ENCODE measurements at regions not wholly inside any gene's neighbourhood (a gene's known extent, or its start where the extent isn't known, plus 50 kb on each side); places are given as distances from the start of the nearest gene placed in this dataset.

DNA sequence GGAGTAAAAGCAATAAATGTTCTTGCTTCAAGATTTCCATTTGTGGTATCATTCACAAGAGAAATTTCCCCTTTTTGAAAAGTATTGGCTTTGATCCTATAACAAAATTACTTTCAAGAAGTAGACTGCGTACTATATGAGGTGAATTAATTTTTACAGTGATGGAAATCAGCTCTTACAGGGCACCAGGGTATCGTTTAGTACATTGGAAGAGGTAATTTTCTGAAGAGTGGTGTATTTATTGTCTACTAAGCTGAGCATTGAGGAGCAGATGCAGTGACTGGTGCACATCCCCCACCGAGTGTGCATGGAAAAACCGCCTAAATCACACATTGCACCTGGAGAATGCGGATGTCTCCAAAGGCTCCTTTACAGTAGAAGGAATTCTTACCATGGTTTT is 209.5 kb downstream of the SAMD5 start:
- no peak for DNase-seq

DNA sequence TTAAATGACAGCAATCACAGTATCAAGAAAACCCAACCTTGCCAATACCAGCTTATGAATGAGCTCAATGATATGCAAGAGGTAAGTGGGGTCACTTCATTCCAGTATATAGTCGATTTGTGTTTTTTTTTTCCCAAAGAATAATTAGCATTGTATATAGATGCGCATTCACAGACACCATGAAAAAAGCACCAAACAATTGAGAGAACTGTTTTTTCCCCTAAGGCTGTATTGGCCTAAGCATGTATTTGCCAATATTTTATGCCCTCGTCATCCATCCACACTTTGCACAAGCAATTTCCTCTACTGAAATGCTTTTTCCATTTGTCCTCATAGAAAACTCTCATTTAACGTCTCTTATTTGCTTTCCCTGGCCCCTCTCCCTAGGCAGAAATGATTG is 213.7 kb downstream of the SAMD5 start:
- DNase-seq: no peak

DNA sequence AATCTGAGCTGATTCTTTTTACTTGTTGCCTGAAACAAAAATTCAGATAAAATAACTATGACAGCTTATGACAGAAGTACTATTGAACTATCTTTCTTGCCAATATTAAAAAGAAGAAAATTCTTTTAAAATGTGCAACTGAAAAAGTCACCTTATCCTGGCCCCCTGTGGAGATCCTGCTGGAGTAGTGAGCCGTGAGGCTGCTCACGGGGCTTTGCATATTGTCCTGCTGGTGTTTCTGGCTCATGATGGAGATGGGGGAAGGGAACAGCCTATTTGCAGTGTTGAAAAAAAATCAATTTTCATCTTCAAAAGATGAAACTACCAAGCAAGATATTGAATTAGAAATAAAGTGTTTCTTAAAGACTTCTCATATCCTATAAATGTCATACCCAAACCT is 216.0 kb downstream of the SAMD5 start:
- no peak for DNase-seq

DNA sequence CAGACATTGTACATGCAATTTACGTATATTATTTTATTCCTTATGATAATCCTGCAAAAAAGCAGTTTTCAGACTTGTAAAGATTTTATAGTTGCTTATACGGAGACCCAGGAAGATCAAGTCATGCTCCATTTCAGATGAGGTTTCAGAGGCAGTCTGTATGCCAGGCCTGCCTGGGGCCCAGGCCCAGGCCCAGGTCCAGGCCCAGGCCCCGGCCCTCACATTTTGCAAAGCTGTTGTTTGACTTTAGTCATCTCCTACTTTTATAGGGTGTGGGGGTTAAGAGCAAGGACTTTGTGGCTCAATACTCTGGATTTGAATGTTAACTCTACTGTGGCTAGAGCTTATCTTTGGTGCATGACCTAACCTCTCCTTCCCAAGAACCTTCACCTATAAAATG is 217.9 kb downstream of the SAMD5 start:
- no peak for DNase-seq

DNA sequence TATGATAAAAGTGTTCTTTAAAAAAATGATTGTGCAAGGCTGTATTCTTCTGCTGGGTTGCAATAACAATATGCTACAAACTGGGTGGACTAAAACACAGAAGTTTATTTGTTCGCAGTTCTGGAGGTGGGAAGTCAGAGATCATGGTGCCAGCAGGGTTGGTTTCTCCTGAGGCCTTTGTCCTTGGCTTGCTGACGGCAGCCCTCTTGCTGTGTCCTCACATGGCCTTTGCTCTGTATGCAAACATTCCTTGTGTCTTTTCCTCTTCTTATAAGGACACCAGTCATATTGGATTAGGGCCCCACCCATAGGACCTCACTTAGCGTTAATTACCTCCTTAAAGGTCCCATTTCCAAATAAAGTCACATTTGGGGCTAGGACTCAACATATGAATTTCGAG is 220.4 kb downstream of the SAMD5 start:
- no peak for DNase-seq

DNA sequence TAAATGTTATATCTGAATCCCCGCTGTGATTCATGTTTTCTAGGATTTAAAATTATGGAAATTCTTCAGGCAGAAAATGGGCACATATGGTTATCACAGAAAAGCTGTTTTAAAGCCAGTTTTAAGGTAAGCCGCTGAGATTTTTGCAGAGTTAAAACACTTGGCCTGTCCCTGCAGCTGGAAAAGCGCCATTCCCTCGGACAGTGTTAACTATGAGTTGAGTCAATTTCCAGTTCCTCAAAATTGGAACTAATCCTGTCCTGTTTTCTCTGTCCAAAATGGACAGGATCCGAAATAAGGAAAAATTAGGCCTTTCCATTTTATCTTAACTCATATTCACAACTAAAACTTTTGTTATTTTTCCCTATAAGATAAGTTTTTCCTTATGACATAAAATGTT is 225.2 kb downstream of the SAMD5 start:
- no peak for DNase-seq

DNA sequence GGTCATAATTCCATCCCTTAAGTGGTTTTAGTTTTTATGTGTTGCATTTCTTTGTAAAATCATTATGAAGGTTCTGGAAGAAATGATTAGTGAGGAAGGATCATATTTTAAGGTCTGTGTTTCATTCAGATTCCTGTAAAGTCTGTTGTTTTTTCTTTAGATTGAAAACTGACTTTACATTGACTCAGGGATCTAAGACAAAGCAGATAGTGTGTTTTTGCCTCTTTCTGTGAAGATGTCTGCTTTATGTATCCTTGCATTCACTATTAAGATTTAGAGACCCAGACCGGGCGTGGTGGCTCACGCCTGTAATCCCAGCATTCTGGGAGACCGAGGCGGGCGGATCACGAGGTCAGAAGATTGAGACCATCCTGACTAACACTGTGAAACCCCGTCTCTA is 225.7 kb downstream of the SAMD5 start:
- no peak for DNase-seq

DNA sequence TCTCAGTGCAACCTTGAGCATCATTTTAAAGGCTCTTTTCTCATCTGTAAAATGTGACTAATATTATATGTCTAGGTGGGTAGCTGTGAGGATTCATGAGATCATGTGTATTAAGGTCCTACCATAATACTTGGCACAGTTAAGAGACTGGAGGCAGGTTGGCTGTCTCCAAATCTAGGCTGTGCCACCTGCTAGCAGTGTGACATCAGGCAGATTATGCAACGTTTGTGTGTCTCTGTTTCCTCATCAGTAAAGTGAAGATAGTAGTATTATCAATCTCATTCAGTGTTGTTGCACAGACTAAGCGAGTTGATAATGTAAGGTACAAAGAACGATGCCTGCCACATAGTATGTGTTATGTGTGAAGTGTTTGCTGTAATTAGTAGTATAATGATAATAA is 227.4 kb downstream of the SAMD5 start:
- no peak for DNase-seq

DNA sequence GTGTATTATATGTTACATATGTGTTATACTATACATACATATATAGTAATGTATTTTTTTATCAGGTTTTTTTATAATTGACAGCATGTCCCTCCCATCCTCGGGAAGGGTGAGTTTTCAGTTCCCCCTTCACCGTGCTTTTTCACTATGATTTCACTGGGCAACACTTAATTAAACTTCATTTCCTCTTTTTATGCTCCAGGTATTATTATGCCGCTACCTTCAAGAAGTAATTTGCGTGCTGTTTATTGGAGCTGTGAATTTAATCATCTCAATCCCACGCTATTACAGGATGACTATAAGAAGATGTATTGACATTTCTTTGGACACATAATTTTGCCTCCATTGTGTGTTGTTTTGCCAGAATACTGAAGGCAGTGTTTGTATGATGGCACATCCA is 228.6 kb downstream of the SAMD5 start:
- DNase-seq: no peak

DNA sequence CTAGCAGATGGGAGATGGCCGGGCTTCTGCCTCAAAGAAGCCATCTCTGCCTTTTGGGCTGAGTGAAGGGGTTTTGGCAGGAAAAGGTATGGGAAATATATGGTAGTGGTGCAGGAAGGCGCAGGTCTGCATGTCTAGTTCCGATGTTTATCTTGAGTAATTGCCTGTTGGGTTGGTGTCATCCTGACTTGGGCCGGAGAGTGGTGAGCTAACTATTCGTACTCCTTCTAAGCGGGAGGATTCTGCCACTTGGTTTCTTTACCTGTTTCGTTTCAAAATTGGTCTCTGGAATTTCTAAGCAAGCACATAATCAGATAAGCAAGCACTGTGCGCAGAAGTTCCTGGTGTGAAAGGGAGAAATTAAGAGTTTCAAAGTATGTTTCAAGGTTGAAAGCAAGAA is 229.6 kb downstream of the SAMD5 start:
- DNase-seq: no peak

DNA sequence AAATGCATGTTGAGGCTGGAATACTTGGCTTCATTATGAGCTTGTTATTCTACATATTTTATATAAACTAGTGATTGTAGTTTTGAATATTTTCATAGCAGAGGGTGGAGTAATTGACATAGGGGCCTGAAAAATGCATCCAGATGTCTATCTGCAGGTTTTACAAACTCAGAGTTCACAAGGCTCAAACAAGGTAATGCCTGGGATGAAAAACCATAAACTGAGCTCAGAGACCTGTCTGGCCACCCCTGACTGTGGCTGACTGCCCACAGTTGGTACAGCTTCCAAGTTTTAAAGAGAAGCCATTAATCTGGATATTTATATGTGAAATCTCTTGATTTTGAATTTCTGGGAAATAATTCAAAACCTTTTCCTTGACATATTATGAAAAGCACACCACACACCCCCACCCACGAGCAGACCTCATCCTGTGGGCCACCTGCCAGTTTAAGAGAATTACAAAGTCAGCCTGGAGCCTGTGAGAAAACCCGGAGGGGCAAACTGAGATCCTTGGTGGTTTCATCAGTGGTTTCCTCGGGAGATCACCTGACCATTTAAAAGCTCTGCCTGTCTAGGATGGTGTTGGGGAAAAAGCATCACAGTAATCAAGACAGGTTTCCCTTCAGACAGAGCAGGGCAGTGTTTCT is 230.1 kb downstream of the SAMD5 start:
- DNase-seq: no peak

DNA sequence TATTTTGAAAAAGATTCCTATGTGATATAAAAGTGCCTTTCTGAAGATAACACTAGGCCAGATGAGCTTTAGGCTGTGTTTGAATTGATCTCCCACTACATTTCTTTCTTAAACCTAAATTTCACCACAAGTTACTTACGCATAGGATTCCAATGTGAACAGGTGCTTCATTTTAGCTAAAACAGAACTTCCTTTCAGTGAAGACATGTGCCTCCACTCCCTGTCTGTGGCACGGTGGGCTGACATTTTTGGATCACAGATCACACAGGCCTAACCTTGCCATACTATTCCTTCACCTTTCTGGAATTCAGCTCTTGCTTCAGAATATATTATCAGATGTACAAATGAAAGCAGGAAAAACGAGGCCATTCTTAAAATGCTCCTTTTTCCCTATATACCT is 231.8 kb downstream of the SAMD5 start:
- no peak for DNase-seq

DNA sequence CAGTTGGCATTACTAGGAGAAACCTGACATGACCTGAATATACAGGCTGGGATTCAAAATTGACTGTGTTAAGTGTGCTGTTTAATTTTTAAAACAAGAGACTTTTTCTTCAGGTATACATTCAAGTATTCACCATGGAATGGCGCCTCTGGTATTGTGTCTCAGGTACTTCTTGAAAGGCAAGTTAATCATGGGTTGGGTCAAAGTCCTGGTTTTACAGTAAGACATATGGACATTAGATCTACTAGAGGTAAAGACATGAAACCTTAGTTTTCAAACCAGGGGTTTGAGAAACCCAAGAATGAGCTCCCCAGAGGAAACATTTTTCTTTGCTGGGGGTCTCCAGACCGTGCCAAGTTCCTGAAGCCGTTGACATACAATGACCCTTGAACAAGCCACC is 232.4 kb downstream of the SAMD5 start:
- no peak for DNase-seq

DNA sequence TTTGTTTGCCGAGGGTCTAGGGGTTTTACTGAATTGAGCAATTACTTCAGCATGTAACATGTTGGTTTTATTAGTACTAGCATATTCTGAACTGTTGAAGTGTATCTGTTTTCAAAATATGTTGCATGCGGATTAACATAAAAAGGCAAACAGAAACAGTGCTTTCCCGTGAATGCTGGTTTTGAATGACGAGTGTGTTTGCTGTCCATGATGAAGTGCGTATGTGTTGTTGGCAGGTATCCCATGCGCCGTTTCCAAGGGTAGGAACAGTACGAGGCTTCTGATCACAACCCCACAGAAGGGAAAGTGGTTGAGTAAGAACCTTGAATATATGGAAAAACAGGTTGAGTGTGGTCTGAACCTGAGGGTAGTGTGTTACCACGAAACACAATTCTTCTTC is 232.9 kb downstream of the SAMD5 start:
- DNase-seq: no peak

DNA sequence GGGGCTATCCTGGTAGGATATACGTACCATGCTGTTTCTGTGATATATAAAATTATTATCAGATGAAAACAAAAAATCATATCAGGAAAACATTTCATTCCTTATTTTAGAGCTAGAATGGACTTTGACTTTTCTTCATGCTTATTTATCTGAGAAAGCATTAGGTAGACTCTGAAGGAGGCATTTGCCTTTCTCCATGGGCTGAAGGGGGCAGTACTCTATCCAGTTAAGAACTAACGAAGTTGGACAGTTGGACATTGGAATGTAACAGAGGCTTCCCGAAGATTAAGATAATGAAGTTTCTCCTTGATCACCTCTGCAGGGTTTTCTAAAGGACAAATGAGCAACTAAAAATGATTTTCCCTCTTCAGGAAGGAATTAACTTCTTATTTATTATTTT is 233.9 kb downstream of the SAMD5 start:
- DNase-seq: no peak

DNA sequence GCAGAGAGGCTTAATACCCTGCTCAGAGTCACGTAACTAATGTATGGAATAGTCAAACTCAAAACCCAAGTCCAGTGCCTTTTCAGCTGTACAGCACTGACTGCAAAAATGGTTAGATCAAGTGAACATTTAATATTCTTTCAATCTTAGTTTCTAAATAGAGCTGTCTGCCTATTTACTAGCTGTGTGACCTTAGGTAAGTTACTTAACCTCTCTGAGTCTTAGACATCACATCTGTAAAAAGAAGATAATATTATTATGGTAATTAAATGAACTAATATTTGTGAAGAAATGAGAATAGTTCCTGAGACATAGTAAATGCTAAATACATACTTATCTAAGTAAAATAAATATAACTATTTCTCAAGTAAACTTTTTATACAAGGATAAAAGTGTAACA is 235.5 kb downstream of the SAMD5 start:
- no peak for DNase-seq

DNA sequence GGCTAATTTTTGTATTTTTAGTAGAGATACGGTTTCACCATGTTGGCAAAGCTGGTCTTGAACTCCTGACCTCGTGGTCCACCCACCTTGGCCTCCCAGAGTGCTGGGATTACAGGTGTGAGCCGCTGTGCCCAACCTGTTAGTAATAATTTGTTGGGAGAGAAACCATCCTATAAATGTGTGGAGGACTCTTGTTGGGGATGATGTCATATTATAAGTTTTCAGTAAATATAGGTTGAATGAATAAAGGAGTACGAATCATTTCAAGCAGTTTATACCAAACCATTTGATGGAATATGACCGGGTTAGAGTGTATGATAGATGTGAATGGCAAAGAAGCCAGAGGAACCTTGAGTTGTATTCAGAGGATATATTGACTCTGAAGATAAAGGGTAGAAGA is 240.8 kb downstream of the SAMD5 start:
- no peak for DNase-seq

DNA sequence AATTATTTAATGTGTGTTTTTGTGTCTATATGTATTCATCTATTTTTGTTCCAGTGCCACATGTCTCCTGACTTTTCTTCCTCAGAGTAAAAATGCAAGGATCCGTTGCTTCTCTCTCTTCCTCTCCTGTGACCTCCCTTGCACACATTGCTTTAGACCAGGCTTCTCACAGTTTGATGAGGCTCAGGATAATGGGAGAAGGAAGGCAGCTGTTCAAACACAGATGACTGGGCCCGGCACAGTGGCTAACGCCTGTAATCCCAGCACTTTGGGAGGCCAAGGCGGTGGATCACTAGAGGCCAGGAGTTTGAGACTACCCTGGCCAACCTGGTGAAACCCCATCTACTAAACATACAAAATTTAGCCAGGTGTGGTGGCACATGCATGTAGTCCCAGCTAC is 241.9 kb downstream of the SAMD5 start:
- no peak for DNase-seq

DNA sequence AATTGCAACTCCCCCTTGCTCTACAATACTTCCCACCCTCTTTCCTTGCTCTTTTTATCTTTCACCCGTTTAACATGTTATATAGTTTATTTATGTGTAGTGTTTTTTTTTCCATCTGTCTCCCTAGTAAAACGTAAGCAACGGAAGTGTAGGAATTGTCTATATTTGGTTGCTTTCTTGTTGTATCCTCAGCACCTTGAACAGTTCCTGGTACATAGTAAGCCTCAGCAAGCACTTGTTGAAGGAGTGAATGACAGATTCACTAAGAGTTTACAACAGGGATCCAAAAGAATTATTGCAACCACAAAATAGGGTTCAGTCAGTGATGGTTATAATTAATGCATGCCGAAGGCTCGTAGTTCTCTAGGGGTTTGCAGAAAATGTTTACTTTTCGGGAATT is 242.7 kb downstream of the SAMD5 start:
- no peak for DNase-seq

DNA sequence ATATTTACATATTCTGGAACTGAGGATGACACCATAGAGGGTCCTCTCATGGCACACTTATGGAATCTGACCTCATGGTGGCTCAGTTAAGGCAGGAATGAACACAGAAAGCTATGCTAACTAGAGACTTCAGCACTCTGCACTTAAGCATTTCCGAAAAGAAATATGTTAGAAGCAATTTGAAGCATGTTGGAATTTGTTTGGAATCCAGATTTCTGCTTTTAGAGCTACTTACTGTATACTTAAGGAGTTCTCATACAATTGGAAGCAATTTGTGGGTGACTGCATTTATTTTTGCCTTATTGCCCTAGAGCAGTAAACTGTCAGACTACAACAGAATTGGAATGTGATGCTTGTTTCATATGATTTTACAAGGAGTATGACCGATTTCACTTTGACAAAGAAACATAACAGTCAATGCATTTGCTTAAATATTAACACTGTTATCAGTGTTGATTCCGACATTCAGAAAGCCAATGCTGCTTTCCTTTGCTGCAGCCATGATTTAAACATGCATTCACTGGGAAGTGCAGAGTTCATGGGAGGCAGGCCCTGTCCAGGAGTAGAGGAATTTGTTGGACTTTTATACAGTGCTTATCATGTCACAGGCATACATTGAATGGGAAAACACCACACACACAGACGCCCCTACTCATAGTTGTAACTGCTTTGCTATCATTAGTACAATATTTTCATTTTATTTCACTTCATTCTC is 244.4 kb downstream of the SAMD5 start:
- no peak for DNase-seq

DNA sequence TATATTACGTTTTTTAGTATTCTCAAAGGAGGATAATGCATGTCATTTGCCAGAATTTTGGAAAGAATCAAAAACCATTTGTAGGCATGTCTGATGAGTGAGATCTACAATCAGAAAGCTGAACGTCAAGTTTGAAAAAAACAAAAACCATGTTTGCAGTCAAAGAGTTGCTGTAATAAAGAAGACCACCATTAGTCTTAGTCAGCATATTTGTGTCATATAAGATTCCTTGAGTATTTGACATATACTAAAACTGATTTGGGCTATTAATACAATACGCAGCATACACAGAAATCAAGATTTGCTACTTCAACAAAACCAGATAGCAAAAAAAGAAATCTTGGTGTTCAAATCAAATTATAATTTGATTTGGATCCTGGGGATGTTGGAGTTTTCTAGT is 247.5 kb downstream of the SAMD5 start:
- no peak for DNase-seq

DNA sequence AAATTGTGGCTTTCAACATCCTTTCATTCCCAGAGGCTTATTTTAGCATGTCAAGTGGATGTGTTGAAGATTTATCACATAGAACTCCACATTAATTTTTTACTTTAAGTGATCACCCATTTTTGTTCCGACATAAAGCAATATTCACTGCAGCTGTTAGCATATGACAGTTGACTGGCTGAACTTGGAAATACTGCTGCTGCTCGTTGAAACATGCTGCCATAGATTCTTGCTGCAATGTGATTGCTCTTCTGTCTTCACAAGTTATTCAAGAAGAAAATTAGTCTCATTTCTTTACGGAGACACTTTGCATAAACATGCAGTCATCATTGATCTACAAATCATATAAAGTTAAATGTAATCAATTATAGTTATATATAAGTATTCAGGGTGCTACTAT is 248.4 kb downstream of the SAMD5 start:
- DNase-seq: no peak

DNA sequence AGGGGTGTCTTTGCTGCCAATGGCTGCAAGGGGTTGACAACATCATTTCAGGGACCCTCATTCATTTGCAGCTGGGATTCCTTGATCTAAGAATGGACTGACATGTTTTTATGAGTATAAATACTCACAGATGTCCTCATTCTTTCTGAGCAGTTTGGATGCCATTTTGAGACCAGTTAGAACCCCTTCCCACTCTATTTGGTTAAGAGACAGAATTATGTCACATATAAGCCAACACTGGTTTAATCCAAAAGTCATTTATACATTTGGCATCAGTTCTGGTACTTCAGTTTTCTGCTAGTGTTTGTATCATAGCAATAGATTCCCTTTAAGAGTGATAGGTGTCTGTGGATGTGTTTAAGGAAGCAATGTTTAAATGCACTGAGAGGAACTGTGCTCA is 248.8 kb downstream of the SAMD5 start:
- no peak for DNase-seq

DNA sequence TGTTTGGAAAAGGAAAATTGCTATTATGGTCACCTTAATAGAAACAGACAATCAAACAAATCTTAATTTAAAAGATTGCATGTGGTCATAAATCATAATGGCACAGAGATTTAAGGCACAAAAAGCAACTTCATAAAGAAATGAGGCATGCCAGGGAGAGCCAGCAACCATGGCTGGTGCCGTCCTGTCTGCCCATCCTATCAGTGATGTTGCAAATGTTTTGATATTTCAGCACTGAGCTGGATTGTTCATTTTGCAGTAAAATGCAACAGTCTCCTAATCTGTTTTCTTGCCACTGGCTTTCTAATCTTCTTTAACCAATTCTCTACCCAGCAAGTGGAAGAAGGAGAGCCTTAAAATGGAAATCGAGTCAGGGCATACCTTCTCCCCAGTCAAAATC is 249.8 kb downstream of the SAMD5 start:
- DNase-seq: no peak

DNA sequence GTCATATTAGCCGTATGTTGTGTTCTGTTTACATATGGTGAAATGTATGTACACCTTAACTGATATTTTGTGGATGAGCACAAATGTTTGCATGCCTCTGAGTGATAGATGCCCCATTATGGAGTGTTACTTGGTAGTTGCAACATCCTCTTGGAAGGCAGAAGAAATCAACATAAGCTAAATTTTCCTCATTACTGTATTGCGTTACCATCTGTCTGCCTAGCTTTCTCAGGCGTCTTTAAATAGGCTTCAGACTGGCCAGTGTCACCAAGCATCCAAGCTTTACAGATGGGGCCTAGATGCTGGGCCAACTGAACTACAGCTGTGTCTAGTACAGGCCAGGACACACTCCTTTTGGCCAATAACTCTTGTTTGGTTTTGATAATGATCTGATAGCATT is 250.6 kb downstream of the SAMD5 start:
- DNase-seq: no peak

All from NCI-H2029 treated with DMSO at 0.1 percent for 48 hours (cell line).